ENCODE measurements at regions not wholly inside any gene's neighbourhood (a gene's known extent, or its start where the extent isn't known, plus 50 kb on each side); places are given as distances from the start of the nearest gene placed in this dataset.
"Not testable (repeated sequence)": the region's sequence is repeated elsewhere in the genome, so short reads cannot be mapped to it uniquely, and the experiment has no call there.

DNA sequence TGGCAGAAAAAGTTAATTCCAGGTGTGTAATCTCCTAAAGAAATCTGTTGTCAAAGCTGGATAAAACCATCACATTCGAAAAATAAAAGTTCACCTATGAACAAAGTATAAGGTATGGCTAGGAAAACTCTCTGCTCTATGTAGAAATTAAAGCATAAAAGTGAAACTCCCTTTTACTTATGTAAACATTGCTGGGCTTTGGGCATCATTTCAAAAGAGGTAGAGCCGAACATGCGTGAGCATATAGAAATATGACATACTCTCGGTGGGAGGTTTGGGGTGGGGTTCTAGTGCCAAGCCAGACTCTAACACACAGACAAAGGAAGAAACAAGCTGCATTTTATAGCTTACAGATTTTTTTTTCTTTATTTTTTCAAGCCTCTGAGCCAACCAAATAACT, 306.8 kb upstream of the ATP11B start:
- ATAC-seq: no peak
- no peak for DNase-seq (ENCODE audit: missing footprints)
- intact Hi-C loops (cut with DNase I): no loop called here

DNA sequence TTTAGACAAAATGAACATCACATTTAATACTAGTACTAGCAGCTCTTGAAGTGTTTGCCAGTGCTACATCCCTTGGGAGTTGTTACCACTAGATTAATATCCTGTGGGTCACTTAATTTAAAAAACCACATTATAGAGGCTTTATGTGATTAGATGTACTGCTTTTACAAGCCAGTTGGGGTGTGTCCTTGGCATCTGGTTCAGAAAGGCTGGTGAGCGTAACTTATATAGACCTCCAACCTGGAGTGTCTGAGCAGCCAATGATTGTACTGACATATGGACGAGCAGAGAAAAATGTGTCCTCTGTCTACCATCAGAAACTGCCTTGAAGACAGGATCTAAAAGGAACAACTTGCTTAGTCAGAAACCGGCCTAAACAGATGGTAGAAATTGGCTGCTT, 306.2 kb upstream of the ATP11B start:
- ATAC-seq (no peak), DNase-seq (ENCODE audit: missing footprints) (no peak)
- intact Hi-C loops (cut with DNase I): no loop called here

DNA sequence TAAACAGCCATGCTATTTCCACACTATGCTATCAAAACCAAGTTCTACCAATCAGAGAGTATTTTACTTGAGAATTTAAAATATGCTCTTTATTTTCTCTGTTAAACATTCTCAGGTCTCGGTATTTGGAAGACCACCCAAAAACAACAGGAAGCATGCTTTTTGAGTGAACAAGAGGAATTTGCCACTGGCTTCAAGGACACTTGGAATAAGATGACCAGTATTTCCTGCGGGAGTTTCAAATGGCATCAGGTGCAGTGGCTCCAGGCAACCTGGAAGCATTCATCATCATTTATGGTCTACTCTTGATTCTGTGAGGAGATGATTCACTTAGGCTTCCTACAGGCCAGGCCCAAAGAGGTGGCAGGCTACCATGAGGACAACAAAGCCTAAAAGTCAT, 305.7 kb upstream of the ATP11B start:
- ATAC-seq: no peak
- no peak for DNase-seq (ENCODE audit: missing footprints)
- intact Hi-C loops (cut with DNase I): no loop called here

DNA sequence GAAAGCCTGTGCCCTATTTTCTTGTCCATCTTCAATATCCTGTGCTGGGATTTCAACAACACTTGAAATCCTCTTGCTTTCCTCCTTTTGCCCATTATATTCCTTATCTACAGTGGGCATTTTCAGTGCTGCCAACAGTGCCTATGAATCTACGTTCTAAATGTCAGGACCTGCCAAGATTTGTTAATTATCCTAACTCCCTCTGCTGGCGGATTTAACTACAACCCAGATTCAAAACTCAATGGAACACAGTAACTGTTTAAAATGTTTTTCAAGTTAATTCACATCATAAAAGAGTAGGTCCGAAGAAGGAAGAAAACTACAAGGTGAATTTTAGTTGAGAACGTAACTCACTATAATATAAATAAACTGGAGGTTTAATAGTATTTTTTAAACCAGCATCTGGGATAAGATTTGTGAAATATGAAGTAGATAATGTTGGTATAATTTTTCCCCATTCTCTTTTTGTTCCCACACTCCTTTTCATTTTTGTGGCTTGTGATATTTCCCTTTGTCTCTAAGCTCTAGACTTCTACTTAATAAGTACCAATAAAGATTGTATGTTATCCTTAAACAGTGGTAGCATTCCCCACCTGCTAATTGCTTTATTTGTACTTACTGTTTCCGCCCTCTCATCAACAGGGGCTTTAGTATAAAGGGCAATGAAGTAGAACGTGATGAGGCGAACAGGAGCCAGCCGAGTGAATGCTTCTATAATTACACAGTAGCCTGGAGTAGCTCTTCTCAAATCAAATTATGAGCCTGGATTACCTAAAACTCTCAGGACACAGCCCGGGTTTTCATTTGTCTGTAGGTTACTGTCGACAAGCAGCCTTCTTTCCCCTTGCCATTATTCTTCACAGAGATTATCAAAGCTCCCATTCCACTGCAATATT, 302.5 kb upstream of the ATP11B start:
- ATAC-seq: no peak
- no peak for DNase-seq (ENCODE audit: missing footprints)
- intact Hi-C loops (cut with DNase I): no loop called here

DNA sequence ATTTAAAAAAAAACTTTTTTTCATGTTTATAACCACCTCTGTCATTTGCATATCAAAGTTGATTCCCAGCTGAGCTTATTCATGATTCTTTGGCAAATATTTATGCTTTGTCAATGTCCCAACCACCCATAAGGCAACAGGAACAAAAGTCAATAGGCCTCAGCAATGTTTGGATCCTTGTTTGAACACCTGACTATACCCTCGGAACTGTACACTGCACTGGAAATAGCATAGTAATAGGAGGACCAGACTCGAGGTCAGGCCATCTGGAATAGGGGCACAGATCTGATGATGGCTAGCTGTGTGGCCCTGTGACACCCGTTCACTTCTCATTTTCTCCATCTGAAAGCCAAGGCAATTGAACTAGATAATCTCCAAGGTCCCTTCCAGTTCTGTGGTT, 301.7 kb upstream of the ATP11B start:
- intact Hi-C loops (cut with DNase I): no loop called here
- DNase-seq (ENCODE audit: missing footprints): no peak
- no peak for ATAC-seq

DNA sequence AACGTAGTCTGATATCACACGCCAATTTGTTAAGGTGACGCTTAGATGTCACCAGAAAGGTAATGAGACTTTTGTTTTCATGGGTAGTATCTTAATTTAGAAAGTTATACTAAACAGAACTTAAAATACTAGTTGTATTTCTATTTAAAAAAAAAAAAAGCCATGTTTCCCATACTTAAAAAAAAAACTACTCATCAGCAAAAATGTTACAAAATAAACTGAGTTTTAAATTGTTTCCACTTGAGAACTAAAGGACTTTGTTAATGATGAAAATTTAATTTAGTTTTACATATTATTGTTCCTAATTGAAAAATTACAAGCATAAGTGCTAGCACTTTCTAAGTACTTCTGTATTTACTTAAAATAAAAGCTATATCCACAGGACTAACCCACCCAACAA, 300.8 kb upstream of the ATP11B start:
- intact Hi-C loops (cut with DNase I): no loop called here
- DNase-seq (ENCODE audit: missing footprints) (no peak), ATAC-seq (no peak)

DNA sequence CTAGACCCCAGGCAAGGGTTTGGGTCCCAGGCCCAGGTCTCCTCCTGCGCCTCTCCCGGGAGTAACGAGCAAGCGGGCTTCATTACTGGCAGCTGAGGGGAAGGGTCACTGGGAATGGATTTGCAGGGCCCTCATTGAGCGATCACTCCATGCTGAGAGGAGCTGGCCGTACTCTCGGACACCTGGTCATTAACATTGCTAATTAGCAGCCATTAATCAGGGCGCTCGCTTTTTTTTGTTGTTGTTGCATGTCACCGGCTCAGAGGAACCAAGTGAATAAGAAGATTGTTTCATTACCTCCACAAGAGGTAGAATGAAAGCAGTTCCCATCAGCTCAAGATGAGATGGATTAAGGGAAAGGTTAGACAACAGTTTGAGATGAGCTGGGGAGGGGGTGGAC, 293.0 kb upstream of the ATP11B start:
- no peak for ATAC-seq
- no peak for DNase-seq (ENCODE audit: missing footprints)
- intact Hi-C loops (cut with DNase I): no loop called here

DNA sequence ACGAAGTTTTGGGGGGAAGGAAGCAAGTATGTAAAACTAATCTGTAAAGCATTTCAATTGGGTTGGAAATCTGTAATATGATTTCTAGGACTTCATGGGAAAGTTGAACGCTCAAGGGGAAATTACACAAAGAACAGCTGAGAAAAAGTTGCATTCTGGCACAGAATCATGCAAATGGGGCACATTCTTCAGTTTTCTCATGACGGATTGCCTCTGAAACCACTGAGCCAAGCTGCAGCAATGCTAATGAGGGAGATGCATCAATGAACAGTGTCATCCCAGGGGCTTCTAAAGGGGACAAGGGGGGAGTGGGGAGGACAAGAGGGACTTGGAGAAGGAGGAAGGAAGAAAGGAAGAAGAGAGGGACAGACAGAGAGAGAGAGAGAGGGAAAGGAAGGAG, 291.4 kb upstream of the ATP11B start:
- intact Hi-C loops (cut with DNase I): no loop called here
- DNase-seq (ENCODE audit: missing footprints) (no peak), ATAC-seq (no peak)

DNA sequence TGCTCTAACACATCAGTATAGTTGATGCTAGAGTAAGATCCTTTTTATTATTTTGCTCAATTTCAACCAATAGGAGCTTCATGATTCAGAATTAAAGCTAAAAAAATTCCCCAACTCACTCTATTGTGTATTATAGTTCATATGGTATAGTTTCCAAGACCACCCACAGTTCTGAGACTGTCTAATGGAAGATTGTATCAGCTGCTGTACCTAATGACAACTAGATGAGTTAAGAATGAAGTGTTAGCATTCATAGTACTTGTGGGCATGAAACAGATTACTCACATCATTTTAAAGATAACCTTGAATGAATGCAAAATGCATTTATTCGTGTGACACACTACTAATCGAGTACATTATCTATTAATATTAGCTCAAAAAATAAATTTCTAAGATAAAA, 289.9 kb upstream of the ATP11B start:
- DNase-seq (ENCODE audit: missing footprints) (no peak), ATAC-seq (no peak)
- intact Hi-C loops (cut with DNase I): no loop called here

DNA sequence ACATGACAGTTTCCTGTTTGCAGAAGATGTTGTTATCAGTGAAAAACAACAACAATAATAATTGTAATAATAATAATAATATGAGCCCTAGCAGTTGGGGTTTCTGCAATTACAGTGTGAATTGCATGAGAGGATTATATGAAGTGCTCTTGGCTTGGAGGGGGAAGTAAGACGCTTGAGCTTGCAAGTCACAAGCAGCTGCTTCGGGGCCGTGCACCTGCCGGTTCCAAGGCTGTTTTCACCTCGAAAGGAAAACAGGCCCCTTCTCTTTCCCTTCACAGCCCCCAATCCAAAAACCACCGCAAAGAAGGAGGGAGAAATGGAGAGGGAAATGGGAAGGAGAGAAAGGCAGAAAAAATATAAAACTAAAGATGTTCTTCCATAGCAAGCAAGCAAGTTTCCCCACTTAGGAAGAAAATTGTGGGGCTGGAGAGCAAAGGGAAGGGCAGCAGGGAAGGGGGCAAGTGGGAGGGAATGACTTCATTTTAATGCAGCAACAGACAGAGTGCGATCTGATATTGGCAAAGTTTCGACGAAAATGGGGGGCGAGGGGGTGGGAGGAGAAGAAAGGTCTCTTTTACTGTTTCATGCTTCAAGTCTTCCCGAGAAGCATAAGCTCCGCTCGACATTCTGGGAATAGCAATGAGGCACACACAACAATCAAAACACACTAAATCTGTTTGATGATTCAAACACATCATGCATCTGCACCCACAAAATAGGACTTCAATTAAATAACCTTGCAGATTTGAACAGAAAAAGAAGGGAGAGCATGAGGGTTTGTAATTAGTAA, 284.2 kb upstream of the ATP11B start:
- DNase-seq (ENCODE audit: missing footprints): no peak
- intact Hi-C loops (cut with DNase I): no loop called here
- no peak for ATAC-seq

DNA sequence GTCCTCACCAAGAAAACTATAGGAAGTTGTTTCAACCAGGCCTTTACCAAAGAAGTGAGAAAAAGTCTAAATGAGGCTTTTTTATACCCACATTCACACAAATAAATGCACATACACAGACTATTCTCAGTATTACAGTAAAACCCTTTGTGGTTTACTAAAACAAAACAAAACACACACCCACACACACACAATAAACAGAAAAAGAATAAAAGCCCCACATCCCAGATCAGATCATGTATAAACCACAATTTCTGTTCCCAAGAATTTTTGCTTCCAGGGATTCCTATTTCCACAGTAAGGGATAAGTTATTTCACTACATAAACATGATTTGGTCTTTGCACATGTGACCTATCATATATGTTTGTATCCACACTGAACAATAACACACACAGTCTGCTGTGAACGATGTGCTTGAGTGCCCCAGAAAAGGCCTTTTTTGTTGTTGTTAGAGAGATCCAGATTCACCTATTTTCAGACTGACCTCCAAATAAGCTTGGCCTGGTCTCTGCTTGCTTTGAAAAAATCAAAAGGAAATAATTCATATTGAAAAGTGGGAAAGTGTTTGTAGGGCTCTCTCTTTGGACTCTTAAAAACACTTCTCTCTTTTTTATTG, 283.4 kb upstream of the ATP11B start:
- DNase-seq (ENCODE audit: missing footprints) (no peak), ATAC-seq (no peak)
- intact Hi-C loops (cut with DNase I): no loop called here

DNA sequence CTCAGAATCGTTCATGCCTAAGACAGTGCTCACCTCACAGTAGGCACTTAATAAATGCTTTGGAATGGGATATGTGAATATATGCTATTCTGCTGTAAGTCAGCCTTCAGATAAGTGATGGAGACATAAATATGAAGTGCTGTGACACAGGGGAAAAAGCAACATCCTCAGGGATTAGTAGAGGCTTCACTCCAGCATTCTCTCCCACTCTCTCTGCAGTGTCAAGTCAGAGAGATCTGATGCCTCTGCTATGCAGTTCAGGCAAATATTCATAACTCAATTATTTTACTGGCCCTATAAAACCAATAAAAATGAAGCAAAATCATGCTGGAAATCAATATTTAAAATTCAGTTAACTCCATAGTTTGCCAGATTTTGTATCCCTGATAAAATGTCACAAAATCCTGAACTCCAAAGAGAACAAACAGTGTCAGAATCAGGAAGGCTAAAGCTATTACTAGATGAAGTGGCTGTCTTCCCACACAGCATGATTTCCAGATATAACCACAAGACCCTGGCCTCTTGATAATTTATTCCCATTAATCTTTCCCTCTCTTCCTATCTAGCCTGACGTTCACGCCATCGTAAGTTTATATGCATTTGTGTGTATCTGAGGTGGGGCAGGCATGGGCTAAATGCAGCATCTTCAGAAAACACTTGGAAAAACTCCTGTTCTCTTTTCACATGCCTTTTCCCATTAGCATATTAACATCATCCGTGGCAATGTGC, 278.9 kb upstream of the ATP11B start:
- intact Hi-C loops (cut with DNase I): no loop called here
- ATAC-seq: no peak
- no peak for DNase-seq (ENCODE audit: missing footprints)

DNA sequence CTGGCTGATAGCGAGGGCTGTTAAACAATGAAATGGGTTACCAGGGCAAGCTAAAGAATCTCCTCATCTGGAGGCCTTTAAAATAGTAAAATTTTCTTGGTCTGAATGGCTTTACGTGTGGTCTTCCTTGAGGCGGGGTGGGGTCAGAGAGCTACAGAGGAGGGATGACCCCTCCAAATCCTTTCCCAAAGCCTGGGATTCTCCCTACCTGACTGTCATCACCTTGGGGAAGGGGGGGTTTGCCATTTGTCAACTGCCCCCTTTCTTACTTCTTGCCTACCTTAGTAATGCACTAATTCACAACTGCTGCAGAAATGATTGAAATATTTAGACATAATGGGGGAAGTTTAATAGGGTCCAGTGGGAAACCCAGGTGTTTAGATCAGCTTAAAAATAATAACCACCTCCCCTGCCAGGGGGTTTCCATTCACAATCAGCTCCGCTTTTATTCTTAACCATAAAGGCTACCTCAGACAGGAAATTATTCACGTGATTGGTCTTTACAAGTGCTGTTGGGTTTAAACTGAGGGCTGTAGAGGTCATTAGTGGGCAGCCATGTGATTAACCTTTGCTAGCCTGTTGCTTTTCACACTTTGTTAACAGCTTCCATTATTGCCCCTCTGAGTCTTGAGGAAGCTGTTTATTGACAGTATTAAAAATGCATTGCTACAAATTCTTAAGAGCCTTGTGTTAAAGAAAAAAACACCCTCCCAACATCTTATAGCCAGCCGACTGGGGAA, 276.5 kb upstream of the ATP11B start:
- no peak for ATAC-seq
- intact Hi-C loops (cut with DNase I): no loop called here

DNA sequence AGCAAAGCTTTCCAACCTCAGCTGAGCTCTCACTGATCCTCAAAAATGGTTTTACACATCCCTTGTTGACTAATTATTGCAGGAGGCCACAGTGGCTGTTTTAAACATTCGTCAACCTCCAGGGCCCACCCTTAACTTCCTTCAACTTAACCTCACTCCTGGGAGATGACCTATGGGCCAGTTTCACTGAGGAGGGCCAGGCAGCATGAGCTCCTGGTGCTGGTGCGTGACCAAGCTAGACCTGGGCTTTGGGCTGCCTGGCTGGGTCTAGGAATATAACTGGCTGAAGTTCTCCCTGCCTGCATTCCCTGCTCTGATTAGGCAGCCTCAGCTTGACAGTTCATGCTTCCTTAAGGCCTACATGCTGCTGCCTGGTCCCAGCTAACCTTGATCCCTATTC, 273.7 kb upstream of the ATP11B start:
- intact Hi-C loops (cut with DNase I): no loop called here
- ATAC-seq: no peak
- DNase-seq (ENCODE audit: missing footprints): no peak

More for the DNA sequence above, 276.5 kb upstream of the ATP11B start:
- no peak for DNase-seq (ENCODE audit: missing footprints)

DNA sequence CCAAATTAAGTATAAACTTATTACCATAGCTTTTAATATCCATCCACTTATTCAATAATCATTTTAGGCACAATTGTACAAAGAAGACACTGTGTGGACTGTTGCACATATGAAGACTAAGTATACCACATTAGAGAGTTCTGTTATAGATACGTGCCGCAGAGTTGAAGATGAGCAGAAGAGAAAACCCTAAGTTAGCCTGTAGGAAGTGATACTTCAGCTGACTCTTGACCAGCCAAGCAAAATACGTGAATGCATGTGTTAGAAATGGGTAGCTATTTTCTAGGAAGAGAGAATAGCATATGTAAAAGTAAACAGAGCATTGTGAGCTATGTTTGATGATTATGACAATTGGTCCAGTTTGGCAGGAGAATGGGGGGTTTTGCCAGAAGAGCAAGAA, 272.0 kb upstream of the ATP11B start:
- no peak for ATAC-seq
- DNase-seq (ENCODE audit: missing footprints): no peak
- intact Hi-C loops (cut with DNase I): no loop called here

DNA sequence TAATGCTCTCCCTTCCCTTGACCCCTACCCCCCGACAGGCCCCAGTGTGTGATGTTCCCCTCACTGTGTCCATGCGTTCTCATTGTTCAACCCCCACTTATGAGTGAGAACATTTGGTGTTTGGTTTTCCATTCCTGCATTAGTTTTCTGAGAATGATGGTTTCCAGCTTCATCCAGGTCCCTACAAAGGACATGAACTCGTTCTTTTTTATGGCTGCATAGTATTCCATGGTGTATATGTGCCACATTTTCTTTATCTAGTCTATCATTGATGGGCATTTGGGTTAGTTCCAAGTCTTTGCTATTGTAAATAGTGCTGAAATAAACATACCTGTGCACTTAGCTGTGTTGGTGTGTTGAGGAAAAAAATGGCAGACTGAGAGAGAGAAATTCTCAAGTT, 269.9 kb upstream of the ATP11B start:
- DNase-seq (ENCODE audit: missing footprints); intact Hi-C loops (cut with DNase I); ATAC-seq: not testable (repeated sequence)

DNA sequence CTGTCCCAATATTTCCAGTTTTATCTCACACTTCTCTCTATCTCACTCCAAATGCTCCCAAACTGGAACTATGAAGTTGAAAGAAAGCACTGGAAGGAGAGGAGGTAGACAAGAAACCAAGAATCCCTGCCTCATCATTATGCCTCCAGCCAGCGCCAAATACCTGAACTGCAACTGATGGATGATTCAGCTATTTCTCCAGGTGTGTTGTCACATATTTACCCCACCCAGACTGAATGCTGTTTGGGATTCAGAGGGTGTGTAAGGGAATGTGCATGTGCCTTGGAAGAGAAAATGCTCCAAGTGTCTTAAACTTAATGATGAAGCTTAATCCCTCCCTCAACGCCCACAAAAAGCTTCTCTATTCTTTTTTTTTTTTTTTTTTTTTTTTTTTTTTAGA, 269.5 kb upstream of the ATP11B start:
- intact Hi-C loops (cut with DNase I): no loop called here
- ATAC-seq (no peak), DNase-seq (ENCODE audit: missing footprints) (no peak)

DNA sequence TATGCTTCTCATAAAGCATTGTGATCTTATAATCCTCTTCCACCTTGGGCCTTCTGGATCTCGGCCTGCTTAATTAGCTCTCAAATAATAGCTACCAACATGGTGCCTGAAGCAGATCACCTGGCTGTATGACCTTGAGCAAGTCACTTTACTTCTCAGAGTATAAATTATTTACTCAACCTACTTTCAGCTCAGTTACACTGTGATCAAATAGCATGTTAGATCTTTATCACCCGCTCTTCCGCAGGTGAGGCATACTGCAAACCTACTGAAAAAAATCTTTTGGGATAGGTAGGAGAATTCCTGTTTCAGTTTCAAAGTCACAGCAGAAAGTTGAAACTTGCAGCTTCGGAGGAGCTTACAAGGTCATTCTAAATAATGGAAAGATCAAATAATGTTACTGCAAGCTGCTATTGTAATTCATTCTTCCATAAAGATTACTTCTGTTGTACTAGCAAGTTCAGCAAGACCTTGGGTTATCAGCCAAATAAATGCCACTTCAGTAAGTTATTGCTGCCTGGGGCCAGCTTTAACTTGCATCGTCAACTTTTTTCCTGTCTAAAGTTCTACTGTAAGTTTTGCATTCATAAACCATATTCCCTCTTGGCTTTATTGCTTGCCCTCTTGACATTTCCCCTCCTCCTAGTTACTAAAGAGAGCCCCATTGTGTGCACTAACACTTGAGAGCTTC, 268.4 kb upstream of the ATP11B start:
- intact Hi-C loops (cut with DNase I): no loop called here
- no peak for ATAC-seq
- no peak for DNase-seq (ENCODE audit: missing footprints)

Measured in Right ventricle myocardium inferior (tissue), 1 donor.